Posterior cingulate gyrus (tissue), 11 donors: ENCODE measurements at regions not wholly inside any gene's neighbourhood (a gene's known extent, or its start where the extent isn't known, plus 50 kb on each side); places are given as distances from the start of the nearest gene placed in this dataset.
"Not testable (repeated sequence)": the region's sequence is repeated elsewhere in the genome, so short reads cannot be mapped to it uniquely, and the experiment has no call there.

Source experiments
- DNase-seq, 10 donors: peaks; one replicate each; pipeline versions ENCODE4 v3.0.0 to v3.0.0-alpha.2; 2020 to 2021; ENCODE audit warnings: mixed read lengths in 3 of 10
- intact Hi-C: fragments of 100-400 bp; cut with DNase I; formaldehyde crosslinking; loops from one replicate; pipeline ENCODE4 v1.15.1; 2023

GRCh38 chr20:29296256-29297230 lies 1960.9 kb upstream of the DEFB115 start:
- intact Hi-C loops = no loop called here
- no peak for DNase-seq

GRCh38 chr20:29297411-29298270 lies 1959.8 kb upstream of the DEFB115 start:
- DNase-seq = peak in 1 of 10 donors; percentile 83
- intact Hi-C loops = no loop called here

DNA sequence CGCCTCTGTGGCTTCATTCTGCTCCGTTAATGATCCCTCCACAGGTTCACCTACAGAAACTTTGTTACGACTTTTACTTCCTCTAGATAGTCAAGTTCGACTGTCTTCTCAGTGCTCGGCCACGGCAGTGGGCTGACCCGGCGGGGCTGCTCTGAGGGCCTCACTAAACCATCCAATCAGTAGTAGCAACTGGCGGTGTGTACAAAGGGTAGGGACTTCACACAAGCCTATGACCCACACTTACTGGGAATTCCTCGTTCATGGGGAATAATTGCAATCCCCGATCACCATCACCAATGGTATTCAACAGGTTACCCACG lies 1959.2 kb upstream of the DEFB115 start:
- DNase-seq = no peak
- intact Hi-C loops = no loop called here

DNA sequence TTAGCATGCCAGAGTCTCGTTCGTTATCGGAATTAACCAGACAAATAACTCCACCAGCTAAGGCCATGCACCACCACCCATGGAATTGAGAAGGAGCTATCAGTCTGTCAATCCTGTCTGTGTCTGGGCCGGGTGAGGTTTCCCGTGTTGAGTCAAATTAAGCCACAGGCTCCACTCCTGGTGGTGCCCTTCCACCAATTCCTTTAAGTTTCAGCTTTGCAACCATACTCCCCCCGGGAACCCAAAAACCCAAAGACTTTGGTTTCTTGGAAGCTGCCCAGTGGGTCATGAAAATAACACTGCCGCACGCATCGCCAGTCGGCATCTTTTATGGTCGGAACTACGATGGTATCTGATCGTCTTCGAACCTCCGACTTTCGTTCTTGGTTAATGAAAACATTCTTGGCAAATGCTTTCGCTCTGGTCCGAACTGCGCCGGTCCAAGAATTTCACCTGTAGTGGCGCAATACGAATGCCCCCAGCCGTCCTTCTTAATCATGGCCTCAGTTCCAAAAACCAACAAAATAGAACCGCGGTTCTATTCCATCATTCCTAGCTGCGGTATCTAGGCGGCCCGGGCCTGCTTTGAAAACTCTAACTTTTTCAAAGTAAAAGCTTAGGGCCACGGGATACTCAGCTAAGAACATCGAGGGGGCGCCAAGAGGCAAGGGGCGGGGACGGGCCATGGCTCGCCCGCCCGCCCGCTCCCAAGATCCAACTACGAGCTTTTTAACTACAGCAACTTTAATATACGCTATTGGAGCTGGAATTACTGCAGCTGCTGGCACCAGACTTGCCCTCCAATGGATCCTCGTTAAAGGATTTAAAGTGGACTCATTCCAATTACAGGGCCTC lies 1958.5 kb upstream of the DEFB115 start:
- DNase-seq = peak in 1 of 10 donors; percentile 72
- intact Hi-C loops = no loop called here

DNA sequence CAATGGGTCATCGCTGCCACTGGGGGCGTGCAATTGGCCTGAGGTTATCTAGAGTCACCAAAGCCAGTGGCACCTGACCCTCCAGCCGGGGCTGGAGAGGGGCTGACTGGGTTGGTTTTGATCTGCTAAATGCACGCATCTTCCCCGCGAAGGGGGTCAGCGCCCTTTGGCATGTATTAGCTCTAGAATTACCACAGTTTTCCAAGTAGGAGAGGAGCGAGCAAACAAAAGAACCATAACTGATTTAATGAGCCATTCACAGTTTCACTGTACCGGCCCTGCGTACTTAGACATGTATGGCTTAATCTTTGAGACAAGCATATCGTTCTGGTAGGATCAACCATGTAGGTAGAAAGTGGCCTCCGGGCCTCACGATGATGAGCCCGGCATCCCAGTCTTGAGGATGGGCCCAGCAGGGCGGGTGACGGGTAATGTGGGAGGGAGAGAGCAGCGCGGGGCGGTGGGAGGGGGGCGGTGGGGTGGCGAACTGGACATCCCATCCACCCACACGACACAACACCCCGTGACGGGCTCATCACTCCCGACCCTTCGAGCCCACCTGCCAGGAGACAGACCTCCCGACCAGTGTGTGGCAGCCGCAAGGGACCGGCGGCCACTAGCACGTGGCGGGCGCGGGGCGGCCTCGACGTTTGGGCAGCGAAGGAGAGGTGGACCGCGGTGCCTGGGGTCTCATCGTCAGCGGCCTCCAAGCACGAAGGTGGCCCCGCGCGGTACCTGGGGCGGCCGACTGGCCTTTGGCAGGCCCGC lies 1957.5 kb upstream of the DEFB115 start:
- intact Hi-C loops = no loop called here
- peak in 1 of 10 donors; percentile 58 for DNase-seq

GRCh38 chr20:29300579-29301551 lies 1956.6 kb upstream of the DEFB115 start:
- intact Hi-C loops = no loop called here
- peak in 2 of 10 donors; percentile 72 to 80 for DNase-seq

- intact Hi-C loops = no loop called here
- DNase-seq = peak in 1 of 10 donors; percentile 76
These were observed 1955.7 kb upstream of the DEFB115 start for GRCh38 chr20:29301624-29302259.

GRCh38 chr20:29302979-29303644 lies 1954.4 kb upstream of the DEFB115 start:
- peak in 1 of 10 donors; percentile 56 for DNase-seq

DNA sequence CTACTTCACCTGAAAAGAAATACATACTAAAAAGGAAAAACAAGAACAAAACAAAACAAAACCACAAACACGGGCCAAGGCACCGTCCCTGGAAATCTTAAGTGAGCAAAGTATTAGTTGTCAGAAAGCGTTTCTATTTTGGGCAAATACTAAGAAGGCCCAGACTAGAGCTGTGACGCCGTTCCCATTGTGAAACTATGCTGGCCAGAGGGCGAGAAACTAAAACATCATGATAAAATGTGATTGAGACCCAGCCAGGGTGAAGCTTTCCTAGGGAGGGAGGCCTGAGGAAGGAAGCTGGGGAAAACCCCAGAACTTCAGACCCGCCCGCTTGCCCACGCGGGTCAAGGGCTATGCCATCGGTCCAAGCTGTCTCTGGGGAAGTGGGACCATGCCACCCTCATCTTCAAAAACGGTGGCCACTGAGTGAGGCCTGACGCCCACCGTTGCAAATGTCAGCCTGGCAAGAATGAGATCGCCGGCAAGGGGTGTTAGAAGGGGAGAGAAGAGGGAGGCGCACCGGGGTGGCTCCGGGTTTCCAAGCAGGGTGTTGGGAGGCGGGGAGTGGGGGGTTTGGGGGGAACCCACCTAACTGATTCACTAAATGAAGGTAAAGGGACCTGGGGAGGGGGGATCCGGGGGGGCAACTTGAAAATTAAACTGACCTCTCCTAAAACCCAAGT lies 1950.9 kb upstream of the DEFB115 start:
- intact Hi-C loops = no loop called here

More at GRCh38 chr20:29302979-29303644, 1954.4 kb upstream of the DEFB115 start:
- intact Hi-C loops = no loop called here

DNA sequence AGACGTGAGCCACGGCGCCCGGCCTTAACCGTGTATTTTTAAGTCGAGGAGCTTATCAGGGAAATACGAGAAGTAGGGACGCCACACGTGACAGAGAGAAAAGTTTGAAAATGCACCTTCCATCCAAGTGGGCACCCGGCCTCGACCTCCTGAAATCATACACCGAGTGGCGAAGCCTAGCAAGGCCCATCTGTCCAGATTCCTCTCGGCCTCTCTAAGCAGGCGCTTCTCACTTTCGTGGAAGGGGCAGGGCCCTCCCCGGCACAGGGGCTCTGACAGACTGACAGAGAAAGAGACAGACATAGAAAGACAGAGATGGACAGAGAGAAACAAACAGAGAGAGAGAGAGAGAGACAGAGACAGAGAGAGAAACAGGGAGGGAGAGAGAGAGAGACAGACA lies 1950.0 kb upstream of the DEFB115 start:
- DNase-seq = peak in 1 of 10 donors; percentile 62
- intact Hi-C loops = not testable (repeated sequence)

More for the DNA sequence above, 1950.9 kb upstream of the DEFB115 start:
- DNase-seq = no peak

GRCh38 chr20:29308956-29309355 lies 1948.5 kb upstream of the DEFB115 start:
- DNase-seq, intact Hi-C loops: not testable (repeated sequence)

- intact Hi-C loops, DNase-seq: not testable (repeated sequence)
These were observed 1948.0 kb upstream of the DEFB115 start for GRCh38 chr20:29309481-29309880.

DNA sequence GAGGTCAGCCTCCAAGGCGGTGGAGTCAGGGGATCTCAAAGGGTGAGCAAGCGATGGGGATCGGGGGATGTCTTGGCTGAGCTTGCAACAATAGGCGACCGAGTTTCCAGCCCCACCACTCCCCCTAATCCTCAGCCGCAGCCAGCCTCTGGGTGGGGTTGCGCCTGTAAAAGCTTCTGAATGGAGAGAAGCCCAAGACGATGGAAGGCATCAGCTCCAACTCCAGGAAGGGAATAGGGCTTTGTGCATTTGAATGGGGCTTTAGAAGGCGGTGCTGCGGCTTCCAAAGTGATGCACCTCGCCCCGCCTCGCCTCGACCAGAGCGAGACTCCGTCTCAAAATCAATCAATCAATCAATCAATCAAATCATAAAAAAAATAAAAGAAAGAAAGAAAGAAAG lies 1946.4 kb upstream of the DEFB115 start:
- DNase-seq, intact Hi-C loops: not testable (repeated sequence)

GRCh38 chr20:29312679-29313078 lies 1944.8 kb upstream of the DEFB115 start:
- intact Hi-C loops = not testable (repeated sequence)
- DNase-seq = peak in 1 of 10 donors; percentile 66

- intact Hi-C loops = no loop called here
- DNase-seq = peak in 2 of 10 donors; percentile 70 to 87
These were observed 1944.0 kb upstream of the DEFB115 start for GRCh38 chr20:29313481-29313880.

- intact Hi-C loops = no loop called here
- DNase-seq = no peak
These were observed 1943.2 kb upstream of the DEFB115 start for GRCh38 chr20:29314294-29314693.
